ENCODE measurements at regions not wholly inside any gene's neighbourhood (a gene's known extent, or its start where the extent isn't known, plus 50 kb on each side); places are given as distances from the start of the nearest gene placed in this dataset.

DNA sequence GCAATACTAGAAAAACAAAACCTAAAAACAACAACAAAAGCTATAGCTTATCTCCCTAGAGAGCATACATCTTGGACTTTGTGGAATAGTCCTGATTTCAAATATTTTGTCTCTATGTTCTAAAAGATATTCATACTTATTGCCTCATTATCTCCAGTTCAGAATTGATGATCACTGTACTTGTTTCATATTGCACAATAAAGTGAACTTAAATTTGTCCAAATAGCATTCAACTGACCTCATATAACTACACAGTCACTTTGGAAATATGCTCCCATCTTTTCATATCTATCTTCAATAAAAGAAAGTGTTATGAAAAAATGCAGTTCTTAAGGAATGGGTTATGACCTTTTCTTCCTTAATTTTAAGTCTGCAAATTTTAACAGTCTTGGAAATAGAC, 228.6 kb upstream of the CMC1 start:
- no peak overlapping the region for H3K4me3 ChIP-seq
- no peak overlapping the region for H3K4me2 ChIP-seq
- H2AFZ ChIP-seq = no peak overlapping the region
- no peaks in the 10 kb centered on the region for H3K79me2 ChIP-seq
- H3K27me3 ChIP-seq = no peaks in the 10 kb centered on the region
- no peak for TF ChIP-seq EZH2phosphoT487 (IDR thresholded peaks at IDR 0.05; ENCODE audit: low read depth, severe bottlenecking, unreplicated experiment)
- no peak for TF ChIP-seq CTCF (IDR thresholded peaks at IDR 0.05; ENCODE audit: poor library complexity)
- no peak for TF ChIP-seq EZH2 (IDR thresholded peaks at IDR 0.05; ENCODE audit: borderline replicate concordance)
- no peak for DNase-seq (ENCODE audit: low spot score)
- H3K9me2 ChIP-seq (replicated peaks; ENCODE audit: insufficient read depth) = no peaks in the 10 kb centered on the region
- no peaks in the 10 kb centered on the region for H3K9me3 ChIP-seq (ENCODE audit: low read depth)
- H3K36me3 ChIP-seq (replicated peaks; ENCODE audit: insufficient read depth, low read depth) = no peaks in the 10 kb centered on the region
- H3K27ac ChIP-seq = no peak overlapping the region
- no peaks in the 10 kb centered on the region for H4K20me1 ChIP-seq (ENCODE audit: insufficient read depth, poor library complexity, severe bottlenecking)
- no peaks in the 10 kb centered on the region for H3K4me1 ChIP-seq (ENCODE audit: insufficient read depth)

DNA sequence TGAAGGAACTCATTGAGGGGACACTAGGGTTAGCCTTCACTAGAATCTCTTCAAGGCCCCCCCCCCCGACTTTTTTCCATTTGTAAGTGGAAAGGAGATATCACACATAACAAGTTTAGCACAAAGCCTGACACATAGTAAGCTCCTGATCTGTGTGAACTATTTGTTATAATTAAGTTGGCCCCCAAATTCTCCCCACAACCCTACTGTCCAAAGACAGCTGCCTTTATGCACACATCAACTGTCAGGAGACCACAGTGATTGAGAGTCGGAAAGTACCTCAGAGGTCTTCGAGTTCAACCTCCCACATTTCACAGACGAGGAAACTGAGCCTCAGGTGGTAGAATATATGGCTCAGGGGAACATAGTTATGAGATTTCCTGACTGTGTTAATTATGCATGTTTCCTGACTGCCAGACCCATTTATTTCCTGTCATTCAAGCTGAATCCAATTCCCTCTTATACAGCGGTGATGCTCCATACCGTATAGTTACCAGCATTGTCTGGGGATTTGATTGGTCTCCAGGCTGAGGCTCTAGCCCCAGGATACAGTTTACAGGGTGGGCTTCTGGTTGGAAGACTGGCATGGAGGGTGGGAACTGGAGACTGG, 227.4 kb upstream of the CMC1 start:
- Histone ChIP-seq H3K4me1 (ENCODE audit: insufficient read depth) (no peaks in the 10 kb centered on the region), H3K9me2 (replicated peaks; ENCODE audit: insufficient read depth) (no peaks in the 10 kb centered on the region), H2AFZ (no peak overlapping the region), H3K27ac (no peak overlapping the region), H4K20me1 (ENCODE audit: insufficient read depth, poor library complexity, severe bottlenecking) (no peaks in the 10 kb centered on the region), H3K36me3 (replicated peaks; ENCODE audit: insufficient read depth, low read depth) (no peaks in the 10 kb centered on the region), H3K9me3 (ENCODE audit: low read depth) (no peaks in the 10 kb centered on the region), H3K4me2 (no peak overlapping the region), H3K79me2 (no peaks in the 10 kb centered on the region), H3K27me3 (no peaks in the 10 kb centered on the region), H3K4me3 (no peak overlapping the region)
- 93% methylated on average over 6 of the region's 6 CpGs for WGBS (ENCODE audit: low lambda C conversion rate, missing lambda C conversion rate)
- DNase-seq (ENCODE audit: low spot score) = no peak
- TF ChIP-seq EZH2phosphoT487 (IDR thresholded peaks at IDR 0.05; ENCODE audit: low read depth, severe bottlenecking, unreplicated experiment) = no peak
- no peak for TF ChIP-seq CTCF (IDR thresholded peaks at IDR 0.05; ENCODE audit: poor library complexity)
- no peak for TF ChIP-seq EZH2 (IDR thresholded peaks at IDR 0.05; ENCODE audit: borderline replicate concordance)

DNA sequence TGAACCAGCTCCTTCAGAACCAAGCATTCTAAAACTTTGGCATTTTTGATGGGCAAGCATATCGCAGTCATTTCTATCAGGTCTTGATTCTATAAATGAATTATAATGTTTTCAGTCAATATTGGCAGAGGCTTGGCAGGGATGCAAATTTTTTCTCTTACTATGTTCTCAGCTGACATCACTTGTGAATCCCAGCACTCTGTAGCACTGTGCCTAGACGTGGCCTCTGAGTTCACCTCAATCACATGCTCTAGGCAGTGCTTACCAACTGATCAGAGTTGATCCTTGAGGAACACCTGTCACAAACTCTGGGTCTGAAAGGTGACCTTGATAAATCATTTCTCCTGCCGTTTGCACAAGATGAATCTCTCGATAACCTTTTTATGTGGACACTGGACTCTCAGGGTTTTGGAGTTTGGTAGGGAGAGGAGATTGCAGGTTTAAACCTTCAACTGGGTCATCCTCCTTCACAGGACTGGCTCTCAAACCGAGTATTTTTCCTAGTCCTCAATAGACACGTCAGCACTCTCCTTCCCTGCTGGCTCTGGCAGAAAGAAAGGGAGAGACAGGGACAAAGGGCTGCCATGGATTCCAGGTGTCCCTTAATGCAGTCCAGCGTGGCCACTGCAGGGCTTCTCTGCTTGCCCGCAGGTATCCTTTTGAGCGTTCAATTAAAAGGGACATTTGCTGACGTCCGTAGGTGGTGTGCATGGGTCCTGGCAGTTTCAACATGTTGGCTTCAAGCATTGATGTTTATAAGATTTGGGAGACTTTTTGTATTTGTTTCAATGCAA, 222.3 kb upstream of the CMC1 start:
- Histone ChIP-seq H3K79me2 (no peaks in the 10 kb centered on the region), H3K4me2 (no peak overlapping the region), H3K9me3 (ENCODE audit: low read depth) (no peaks in the 10 kb centered on the region), H3K27ac (no peak overlapping the region), H4K20me1 (ENCODE audit: insufficient read depth, poor library complexity, severe bottlenecking) (no peaks in the 10 kb centered on the region), H3K27me3 (no peaks in the 10 kb centered on the region), H2AFZ (no peak overlapping the region), H3K9me2 (replicated peaks; ENCODE audit: insufficient read depth) (no peaks in the 10 kb centered on the region), H3K4me3 (no peak overlapping the region), H3K36me3 (replicated peaks; ENCODE audit: insufficient read depth, low read depth) (no peaks in the 10 kb centered on the region), H3K4me1 (ENCODE audit: insufficient read depth) (no peaks in the 10 kb centered on the region)
- no peak for TF ChIP-seq CTCF (IDR thresholded peaks at IDR 0.05; ENCODE audit: poor library complexity)
- no peak for TF ChIP-seq EZH2 (IDR thresholded peaks at IDR 0.05; ENCODE audit: borderline replicate concordance)
- TF ChIP-seq EZH2phosphoT487 (IDR thresholded peaks at IDR 0.05; ENCODE audit: low read depth, severe bottlenecking, unreplicated experiment) = no peak
- no peak for DNase-seq (ENCODE audit: low spot score)
- WGBS (ENCODE audit: low lambda C conversion rate, missing lambda C conversion rate) = 83% methylated on average over 11 of the region's 11 CpGs

All from hepatocyte (in vitro differentiated cells).